Spleen (tissue), 7 donors: ENCODE measurements at regions not wholly inside any gene's neighbourhood (a gene's known extent, or its start where the extent isn't known, plus 50 kb on each side); places are given as distances from the start of the nearest gene placed in this dataset.

ENCODE experiments used
- CTCF ChIP-seq, 11 experiments: fragments of 200-600 bp in 7 of 11; fragments of 450-650 bp in 4 of 11; sonication (generic) in 4 of 11; IDR thresholded peaks in 8 of 11; conservative IDR thresholded peaks in 3 of 11; 1 replicate in 7 of 11; 2 replicates in 4 of 11; pipeline versions ENCODE4 v1.4.0 to v1.8.0; 2016 to 2021; ENCODE audit warnings: antibody characterized with exemption in 11 of 11, inconsistent platforms in 4 of 11, mild to moderate bottlenecking in 1 of 11
- POLR2A ChIP-seq, 3 donors: fragments of 450-650 bp; IDR thresholded peaks; one replicate each; pipeline ENCODE4 v1.5.1; 2017; ENCODE audit warnings: antibody characterized with exemption in 3 of 3, mild to moderate bottlenecking in 1 of 3
- POLR2AphosphoS5 ChIP-seq, 3 donors: sonication (generic); formaldehyde crosslinking; IDR thresholded peaks; one replicate each; pipeline ENCODE4 v1.5.1; 2017; ENCODE audit warnings: antibody characterized with exemption in 3 of 3
- donor health status: DM: no; HTN: no; CAD: no; lungs with moderate emphysema.
- donor health status: DM: no; HTN: no; CAD: no.
- donor health status: DM: no; HTN: no; CAD: no.

GRCh38 chr16:22668318-22668717 is 145.6 kb upstream of the HS3ST2 start:
- TF ChIP-seq CTCF (IDR thresholded peaks at IDR 0.05 in 8 of 11, conservative IDR thresholded peaks at IDR 0.05 in 3 of 11): no peak
- TF ChIP-seq POLR2AphosphoS5 (IDR thresholded peaks at IDR 0.05): no peak
- no peak for TF ChIP-seq POLR2A (IDR thresholded peaks at IDR 0.05)
